ENCODE measurements at regions not wholly inside any gene's neighbourhood (a gene's known extent, or its start where the extent isn't known, plus 50 kb on each side); places are given as distances from the start of the nearest gene placed in this dataset.

- no peaks in the 10 kb centered on the region for H3K79me2 ChIP-seq
- no peaks in the 10 kb centered on the region for H4K20me1 ChIP-seq (ENCODE audit: insufficient read depth, poor library complexity, severe bottlenecking)
- no peak for DNase-seq (ENCODE audit: low spot score)
- no peaks in the 10 kb centered on the region for H3K9me3 ChIP-seq (ENCODE audit: low read depth)
- no peak overlapping the region for H3K27ac ChIP-seq
- H3K9me2 ChIP-seq (replicated peaks; ENCODE audit: insufficient read depth) = no peaks in the 10 kb centered on the region
- WGBS (ENCODE audit: low lambda C conversion rate, missing lambda C conversion rate) = 5% methylated on average over 1 of the region's 1 CpG
- H3K4me1 ChIP-seq (ENCODE audit: insufficient read depth) = no peaks in the 10 kb centered on the region
- no peak for TF ChIP-seq EZH2phosphoT487 (IDR thresholded peaks at IDR 0.05; ENCODE audit: low read depth, severe bottlenecking, unreplicated experiment)
- TF ChIP-seq CTCF (IDR thresholded peaks at IDR 0.05; ENCODE audit: poor library complexity) = no peak
- no peak for TF ChIP-seq EZH2 (IDR thresholded peaks at IDR 0.05; ENCODE audit: borderline replicate concordance)
- H2AFZ ChIP-seq = no peak overlapping the region
- H3K36me3 ChIP-seq (replicated peaks; ENCODE audit: insufficient read depth, low read depth) = no peaks in the 10 kb centered on the region
- no peak overlapping the region for H3K4me2 ChIP-seq
- H3K4me3 ChIP-seq = no peak overlapping the region
- no peaks in the 10 kb centered on the region for H3K27me3 ChIP-seq
These were observed 204.5 kb upstream of the CDH8 start for GRCh38 chr16:62240722-62241121.

DNA sequence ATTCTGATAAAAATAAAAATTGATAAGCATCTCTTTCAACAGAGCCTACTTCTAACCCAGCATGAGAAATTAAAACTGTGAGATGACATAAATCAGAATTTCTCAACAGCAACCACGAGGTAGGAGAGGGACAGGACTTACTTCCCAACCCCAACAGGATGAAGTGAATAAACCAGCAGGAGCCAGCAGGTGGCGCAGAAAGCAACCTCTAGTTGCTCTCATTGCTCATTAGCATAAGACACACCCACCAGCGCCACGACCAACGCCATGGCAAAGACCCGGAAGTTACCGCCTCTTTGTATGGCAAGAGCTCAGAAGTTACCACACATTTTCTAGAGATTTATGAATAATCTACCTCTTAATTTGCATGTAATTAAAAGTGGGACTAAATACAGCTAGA, 189.4 kb upstream of the CDH8 start:
- H3K4me2 ChIP-seq = peak overlapping the region; percentile 70
- no peaks in the 10 kb centered on the region for H3K9me3 ChIP-seq (ENCODE audit: low read depth)
- 49% methylated on average over 7 of the region's 7 CpGs for WGBS (ENCODE audit: low lambda C conversion rate, missing lambda C conversion rate)

DNA sequence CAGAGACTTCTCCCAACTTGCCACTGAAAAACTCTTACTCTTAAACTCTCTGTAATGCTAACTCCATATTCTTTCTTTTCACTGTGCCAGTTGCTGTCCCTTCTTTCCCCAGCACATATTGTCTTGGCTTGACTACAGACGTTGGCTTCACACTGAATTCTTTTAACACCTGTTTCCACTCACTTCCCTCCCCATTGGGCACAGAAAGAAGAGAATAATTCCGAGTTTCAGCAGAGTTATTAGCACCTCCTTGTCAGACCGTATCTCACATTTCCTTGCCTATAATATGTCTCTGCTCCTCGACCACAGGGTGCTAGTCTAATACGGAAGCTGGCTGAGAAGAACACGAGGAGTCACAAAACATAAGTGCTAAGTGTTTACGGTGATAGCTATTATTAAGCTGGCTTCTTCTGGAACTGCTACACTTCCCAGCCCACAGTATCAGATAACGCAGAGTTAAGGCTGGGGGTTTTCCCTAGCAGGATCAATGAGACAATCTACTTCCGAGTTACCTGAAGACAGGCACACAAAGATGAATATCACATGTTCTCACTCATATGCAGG, 188.5 kb upstream of the CDH8 start:
- TF ChIP-seq CTCF (IDR thresholded peaks at IDR 0.05; ENCODE audit: poor library complexity) = no peak
- no peak for TF ChIP-seq EZH2phosphoT487 (IDR thresholded peaks at IDR 0.05; ENCODE audit: low read depth, severe bottlenecking, unreplicated experiment)
- TF ChIP-seq EZH2 (IDR thresholded peaks at IDR 0.05; ENCODE audit: borderline replicate concordance) = no peak
- no peaks in the 10 kb centered on the region for H3K9me3 ChIP-seq (ENCODE audit: low read depth)
- no peak overlapping the region for H2AFZ ChIP-seq
- WGBS (ENCODE audit: low lambda C conversion rate, missing lambda C conversion rate) = 35% methylated on average over 9 of the region's 9 CpGs
- DNase-seq (ENCODE audit: low spot score) = no peak
- no peak overlapping the region for H3K27ac ChIP-seq
- H3K36me3 ChIP-seq (replicated peaks; ENCODE audit: insufficient read depth, low read depth) = no peaks in the 10 kb centered on the region
- H4K20me1 ChIP-seq (ENCODE audit: insufficient read depth, poor library complexity, severe bottlenecking) = no peaks in the 10 kb centered on the region
- no peak overlapping the region for H3K4me3 ChIP-seq
- no peaks in the 10 kb centered on the region for H3K79me2 ChIP-seq
- no peaks in the 10 kb centered on the region for H3K9me2 ChIP-seq (replicated peaks; ENCODE audit: insufficient read depth)
- no peaks in the 10 kb centered on the region for H3K27me3 ChIP-seq
- no peak overlapping the region for H3K4me2 ChIP-seq
- H3K4me1 ChIP-seq (ENCODE audit: insufficient read depth) = no peaks in the 10 kb centered on the region

More for the DNA sequence above, 189.4 kb upstream of the CDH8 start:
- Histone ChIP-seq H3K27me3 (no peaks in the 10 kb centered on the region), H3K27ac (no peak overlapping the region), H3K4me1 (ENCODE audit: insufficient read depth) (no peaks in the 10 kb centered on the region), H4K20me1 (ENCODE audit: insufficient read depth, poor library complexity, severe bottlenecking) (no peaks in the 10 kb centered on the region), H2AFZ (peak overlapping the region; percentile 67), H3K79me2 (no peaks in the 10 kb centered on the region), H3K36me3 (replicated peaks; ENCODE audit: insufficient read depth, low read depth) (no peaks in the 10 kb centered on the region), H3K9me2 (replicated peaks; ENCODE audit: insufficient read depth) (no peaks in the 10 kb centered on the region), H3K4me3 (no peak overlapping the region)
- DNase-seq (ENCODE audit: low spot score) = peak; percentile 87
- TF ChIP-seq EZH2phosphoT487 (IDR thresholded peaks at IDR 0.05; ENCODE audit: low read depth, severe bottlenecking, unreplicated experiment) (no peak), EZH2 (IDR thresholded peaks at IDR 0.05; ENCODE audit: borderline replicate concordance) (no peak), CTCF (IDR thresholded peaks at IDR 0.05; ENCODE audit: poor library complexity) (peak; percentile 54)
